ENCODE measurements at regions not wholly inside any gene's neighbourhood (a gene's known extent, or its start where the extent isn't known, plus 50 kb on each side); places are given as distances from the start of the nearest gene placed in this dataset.

DNA sequence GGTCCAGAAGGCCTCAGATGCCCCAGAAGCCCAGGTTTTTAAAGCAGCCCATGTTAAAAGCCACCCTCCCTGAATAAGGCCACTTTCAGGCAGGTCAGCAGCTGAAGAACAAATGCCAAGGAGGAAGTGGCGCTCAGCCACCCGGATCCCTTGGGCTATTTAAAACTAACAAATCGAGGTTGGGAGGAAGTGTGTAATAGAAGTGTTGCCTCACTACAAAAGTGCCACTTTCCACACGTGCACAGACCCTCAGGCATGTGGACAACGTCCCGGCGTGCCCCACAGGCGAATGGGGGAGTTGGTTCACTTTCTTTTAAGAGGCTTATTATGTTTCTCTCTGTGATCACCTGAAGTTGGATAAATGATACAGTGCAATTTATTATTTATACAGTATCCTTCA, 173.8 kb upstream of the SALL3 start:
- no peak overlapping the region for H3K27ac ChIP-seq
- H3K4me3 ChIP-seq = no peak overlapping the region
- TF ChIP-seq CTCF (IDR thresholded peaks at IDR 0.05) = no peak
- DNase-seq (ENCODE audit: low spot score) = no peak

- Histone ChIP-seq H3K4me3 (no peak overlapping the region), H3K27ac (no peak overlapping the region)
- no peak for DNase-seq (ENCODE audit: low spot score)
- TF ChIP-seq CTCF (IDR thresholded peaks at IDR 0.05) = no peak
These were observed 171.9 kb upstream of the SALL3 start for GRCh38 chr18:78807668-78808067.

DNA sequence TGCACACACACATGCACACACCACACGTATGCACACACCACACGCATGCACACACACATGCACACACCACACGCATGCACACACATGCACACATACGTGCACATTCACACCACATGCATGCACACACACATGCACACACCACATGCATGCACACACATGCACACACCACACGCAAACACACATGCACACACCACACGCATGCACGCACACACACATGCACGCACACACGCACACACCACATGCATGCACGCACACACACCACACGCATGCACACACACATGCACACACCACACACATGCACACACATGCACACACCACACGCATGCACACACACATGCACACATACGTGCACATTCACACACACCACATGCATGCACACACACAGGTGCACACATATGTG, 169.8 kb upstream of the SALL3 start:
- H3K4me3 ChIP-seq = no peak overlapping the region
- TF ChIP-seq CTCF (IDR thresholded peaks at IDR 0.05) = no peak
- no peak for DNase-seq (ENCODE audit: low spot score)
- H3K27ac ChIP-seq = no peak overlapping the region

- no peak overlapping the region for H3K4me3 ChIP-seq
- no peak for TF ChIP-seq CTCF (IDR thresholded peaks at IDR 0.05)
- no peak for DNase-seq (ENCODE audit: low spot score)
These were observed 168.9 kb upstream of the SALL3 start for GRCh38 chr18:78810706-78811105.

GRCh38 chr18:78812067-78812466, 167.6 kb upstream of the SALL3 start:
- TF ChIP-seq CTCF (IDR thresholded peaks at IDR 0.05) = no peak
- no peak overlapping the region for H3K27ac ChIP-seq
- H3K4me3 ChIP-seq = no peak overlapping the region
- DNase-seq (ENCODE audit: low spot score) = no peak

More at GRCh38 chr18:78810706-78811105, 168.9 kb upstream of the SALL3 start:
- no peak overlapping the region for H3K27ac ChIP-seq

DNA sequence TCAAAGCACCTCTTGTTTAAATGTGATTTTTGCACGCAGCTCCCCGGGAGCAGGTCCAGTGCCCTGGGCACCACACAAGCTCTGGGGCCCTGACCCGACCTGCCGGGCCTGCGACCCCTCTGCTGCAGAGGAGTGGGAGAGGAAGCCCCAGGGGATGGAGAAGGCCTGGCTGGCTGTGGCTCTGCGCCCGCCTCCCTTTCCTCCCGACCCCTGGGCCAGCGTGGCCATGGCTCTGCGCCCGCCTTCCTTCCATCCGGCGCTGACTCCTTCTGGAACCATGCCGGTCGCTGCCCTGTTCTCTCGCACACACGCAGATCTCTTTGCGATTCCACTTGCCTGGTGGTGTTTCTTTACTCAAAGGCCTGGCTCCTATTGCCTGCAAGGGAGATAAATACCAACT, 166.5 kb upstream of the SALL3 start:
- no peak overlapping the region for H3K4me3 ChIP-seq
- TF ChIP-seq CTCF (IDR thresholded peaks at IDR 0.05) = no peak
- DNase-seq (ENCODE audit: low spot score) = no peak
- H3K27ac ChIP-seq = no peak overlapping the region

DNA sequence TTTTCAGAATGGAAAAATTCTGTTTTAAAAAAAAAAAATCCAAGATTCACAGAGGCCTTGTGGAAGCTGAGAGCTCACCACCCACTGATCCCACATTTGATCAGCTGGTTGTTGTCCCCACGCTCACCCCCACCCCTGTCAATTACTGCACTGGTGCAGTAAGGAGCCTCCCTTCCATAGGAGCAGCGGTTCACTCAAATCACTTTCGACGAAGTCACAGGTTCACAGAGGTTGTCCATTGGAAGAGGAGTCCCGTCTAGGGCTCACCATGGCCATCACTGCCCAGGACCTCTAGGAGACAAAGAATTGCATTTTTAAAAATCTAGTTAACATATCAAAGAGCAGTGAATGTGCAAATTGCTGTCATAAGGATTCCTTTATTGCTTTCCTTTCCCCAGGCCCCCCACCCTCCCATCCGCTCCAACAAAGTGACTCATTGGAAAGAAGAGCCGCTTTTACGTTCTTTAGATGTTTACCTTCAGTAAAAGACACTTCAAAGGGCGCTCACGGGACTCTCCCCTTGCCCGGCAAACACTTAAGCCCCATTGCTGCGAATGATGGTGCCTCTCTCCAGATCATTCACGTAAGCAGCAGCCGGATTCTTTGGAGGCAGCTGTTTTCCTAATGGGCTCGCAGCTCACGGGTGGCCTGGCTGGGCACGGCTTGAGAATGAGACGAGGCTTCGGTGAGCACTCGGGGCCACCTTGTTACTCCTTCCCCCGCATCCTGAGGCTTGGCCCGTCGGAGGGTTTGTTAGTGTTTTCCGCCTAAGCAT, 165.5 kb upstream of the SALL3 start:
- no peak overlapping the region for H3K27ac ChIP-seq
- TF ChIP-seq CTCF (IDR thresholded peaks at IDR 0.05) = no peak
- H3K4me3 ChIP-seq = no peak overlapping the region
- DNase-seq (ENCODE audit: low spot score) = no peak

Data from coronary artery (tissue), 2 donors.